GM10266 (cell line): ENCODE measurements at regions not wholly inside any gene's neighbourhood (a gene's known extent, or its start where the extent isn't known, plus 50 kb on each side); places are given as distances from the start of the nearest gene placed in this dataset.

Experiments
- DNase-seq: peaks from one replicate; pipeline ENCODE4 v3.0.0; 2012; ENCODE audit errors: extremely low spot score
- CTCF ChIP-seq: IDR thresholded peaks from 2 replicates; pipeline ENCODE4 v1.5.1; 2012; ENCODE audit warnings: mild to moderate bottlenecking, low read depth; ENCODE audit not compliant: control insufficient read depth, insufficient read depth; ENCODE audit errors: missing control alignments

GRCh38 chr2:158042666-158043065, 59.0 kb upstream of the UPP2 start:
- no peak for DNase-seq
- no peak for TF ChIP-seq CTCF

- TF ChIP-seq CTCF, result no peak
- DNase-seq, result no peak
Observed at GRCh38 chr2:158042245-158042644, 59.4 kb upstream of the UPP2 start.

GRCh38 chr2:158041400-158041799, 60.3 kb upstream of the UPP2 start:
- no peak for TF ChIP-seq CTCF
- DNase-seq, result no peak

- TF ChIP-seq CTCF, result no peak
- DNase-seq, result no peak
Observed at GRCh38 chr2:158038901-158039300, 62.8 kb upstream of the UPP2 start.

GRCh38 chr2:158034198-158034866, 67.3 kb upstream of the UPP2 start:
- peak; percentile 21 for DNase-seq

GRCh38 chr2:158031371-158031770, 70.3 kb upstream of the UPP2 start:
- no peak for TF ChIP-seq CTCF
- DNase-seq, result no peak

More at GRCh38 chr2:158034198-158034866, 67.3 kb upstream of the UPP2 start:
- TF ChIP-seq CTCF, result peak; percentile 54

- no peak for DNase-seq
- no peak for TF ChIP-seq CTCF
Observed at GRCh38 chr2:158025255-158025996, 76.2 kb upstream of the UPP2 start.
